ENCODE measurements at regions not wholly inside any gene's neighbourhood (a gene's known extent, or its start where the extent isn't known, plus 50 kb on each side); places are given as distances from the start of the nearest gene placed in this dataset.

DNA sequence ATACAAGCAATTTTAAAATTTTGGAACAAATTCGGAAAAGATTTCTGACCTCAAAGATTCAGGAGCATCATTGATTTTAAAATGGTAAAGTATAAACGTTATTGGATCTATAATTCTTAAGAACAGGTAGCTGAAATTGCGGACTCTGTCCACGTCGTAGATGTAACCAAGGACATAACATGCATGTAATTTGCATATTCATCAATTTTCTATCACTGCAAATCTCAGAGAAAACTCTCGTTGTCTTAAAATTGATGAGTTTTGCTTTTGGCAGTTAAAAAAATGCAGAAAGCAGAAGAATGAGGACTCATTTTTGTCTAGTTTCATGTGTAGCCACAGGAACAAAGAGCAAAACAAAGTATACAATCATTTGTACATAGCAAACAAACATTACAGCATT lies 1094.4 kb downstream of the SI start:
- no peaks in the 10 kb centered on the region for H3K27me3 ChIP-seq (ENCODE audit: insufficient read depth, low read length)
- no peaks in the 10 kb centered on the region for H3K9me3 ChIP-seq (ENCODE audit: insufficient read depth, low read depth, low read length)
- H3K9ac ChIP-seq (ENCODE audit: low read depth, low read length): no peak overlapping the region
- H3K27ac ChIP-seq (ENCODE audit: low read length): no peak overlapping the region
- no peaks in the 10 kb centered on the region for H3K4me1 ChIP-seq (ENCODE audit: insufficient read depth, low read length)
- no peaks in the 10 kb centered on the region for H3K36me3 ChIP-seq (ENCODE audit: insufficient read depth, low read depth, low read length)
- H3K4me3 ChIP-seq (ENCODE audit: low read length): no peak overlapping the region

DNA sequence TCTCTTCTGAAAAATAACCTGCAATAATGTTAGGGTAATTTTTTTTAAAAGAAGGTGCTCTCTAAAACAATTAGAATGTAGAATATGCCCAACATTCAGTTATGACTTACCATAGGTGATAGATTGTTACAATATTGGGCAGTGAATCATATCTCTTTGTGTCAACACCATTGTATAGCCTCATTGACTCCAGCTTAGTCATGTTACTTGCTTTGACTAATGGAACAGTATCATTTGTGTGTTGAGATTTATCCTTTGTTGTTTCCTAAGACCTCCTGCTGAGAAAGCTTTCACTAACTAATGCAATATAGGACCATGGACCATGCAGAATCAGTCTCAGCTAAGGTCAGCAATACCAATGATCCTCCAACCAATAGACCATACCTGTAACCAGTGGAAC lies 1106.4 kb downstream of the SI start:
- Histone ChIP-seq H3K9ac (ENCODE audit: low read depth, low read length) (no peak overlapping the region), H3K9me3 (ENCODE audit: insufficient read depth, low read depth, low read length) (no peaks in the 10 kb centered on the region), H3K27ac (ENCODE audit: low read length) (no peak overlapping the region), H3K4me1 (ENCODE audit: insufficient read depth, low read length) (no peaks in the 10 kb centered on the region), H3K36me3 (ENCODE audit: insufficient read depth, low read depth, low read length) (no peaks in the 10 kb centered on the region), H3K27me3 (ENCODE audit: insufficient read depth, low read length) (no peaks in the 10 kb centered on the region), H3K4me3 (ENCODE audit: low read length) (no peak overlapping the region)

DNA sequence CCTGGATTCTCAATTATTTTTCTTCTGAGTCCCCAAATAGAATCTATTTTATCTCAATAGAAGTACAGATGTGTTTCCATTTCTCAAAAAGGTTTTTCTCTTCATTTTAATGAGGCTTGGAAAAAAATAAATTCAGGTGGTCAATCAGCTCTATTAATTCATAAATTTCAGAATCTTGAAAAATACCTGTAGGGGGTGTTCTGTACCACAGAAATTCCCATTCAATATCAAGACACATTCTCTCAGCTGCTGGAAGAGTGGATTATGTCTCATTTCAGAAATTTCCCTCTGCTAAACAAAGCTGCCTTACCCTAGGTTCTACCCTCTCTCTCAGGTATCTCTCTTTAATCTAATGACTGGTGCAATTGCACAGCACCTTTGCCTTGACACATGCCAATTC lies 1121.2 kb downstream of the SI start:
- no peak overlapping the region for H3K9ac ChIP-seq (ENCODE audit: low read depth, low read length)
- H3K27ac ChIP-seq (ENCODE audit: low read length): no peak overlapping the region
- H3K36me3 ChIP-seq (ENCODE audit: insufficient read depth, low read depth, low read length): no peaks in the 10 kb centered on the region
- no peak overlapping the region for H3K4me3 ChIP-seq (ENCODE audit: low read length)
- no peaks in the 10 kb centered on the region for H3K27me3 ChIP-seq (ENCODE audit: insufficient read depth, low read length)
- H3K9me3 ChIP-seq (ENCODE audit: insufficient read depth, low read depth, low read length): no peaks in the 10 kb centered on the region
- H3K4me1 ChIP-seq (ENCODE audit: insufficient read depth, low read length): no peaks in the 10 kb centered on the region

GRCh38 chr3:163953526-163953925 lies 1124.8 kb downstream of the SI start:
- no peaks in the 10 kb centered on the region for H3K27me3 ChIP-seq (ENCODE audit: insufficient read depth, low read length)
- no peak overlapping the region for H3K9ac ChIP-seq (ENCODE audit: low read depth, low read length)
- H3K36me3 ChIP-seq (ENCODE audit: insufficient read depth, low read depth, low read length): no peaks in the 10 kb centered on the region
- H3K4me1 ChIP-seq (ENCODE audit: insufficient read depth, low read length): no peaks in the 10 kb centered on the region
- no peaks in the 10 kb centered on the region for H3K9me3 ChIP-seq (ENCODE audit: insufficient read depth, low read depth, low read length)
- no peak overlapping the region for H3K4me3 ChIP-seq (ENCODE audit: low read length)
- H3K27ac ChIP-seq (ENCODE audit: low read length): no peak overlapping the region

DNA sequence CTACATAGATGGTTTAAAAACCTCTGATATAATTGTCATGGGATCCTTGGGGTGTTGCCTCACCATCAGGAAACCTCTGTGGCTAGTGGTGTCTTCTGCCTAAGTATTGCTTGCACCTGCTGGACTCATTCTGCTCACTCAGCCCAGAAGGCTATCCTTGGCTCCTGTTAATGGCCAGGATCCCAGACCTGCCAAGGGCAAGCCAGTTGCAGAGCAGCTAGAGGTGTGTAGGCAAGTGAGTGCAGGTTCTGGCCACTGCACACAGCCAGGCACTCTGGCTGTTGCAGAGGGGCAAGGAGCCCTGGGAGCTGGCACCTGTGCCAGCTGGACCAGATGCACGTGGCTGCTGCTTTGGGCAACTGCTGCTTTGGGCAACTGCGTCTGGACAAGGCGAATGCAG lies 1125.8 kb downstream of the SI start:
- no peaks in the 10 kb centered on the region for H3K4me1 ChIP-seq (ENCODE audit: insufficient read depth, low read length)
- H3K36me3 ChIP-seq (ENCODE audit: insufficient read depth, low read depth, low read length): no peaks in the 10 kb centered on the region
- no peak overlapping the region for H3K4me3 ChIP-seq (ENCODE audit: low read length)
- H3K9me3 ChIP-seq (ENCODE audit: insufficient read depth, low read depth, low read length): no peaks in the 10 kb centered on the region
- no peaks in the 10 kb centered on the region for H3K27me3 ChIP-seq (ENCODE audit: insufficient read depth, low read length)
- H3K9ac ChIP-seq (ENCODE audit: low read depth, low read length): no peak overlapping the region
- no peak overlapping the region for H3K27ac ChIP-seq (ENCODE audit: low read length)

DNA sequence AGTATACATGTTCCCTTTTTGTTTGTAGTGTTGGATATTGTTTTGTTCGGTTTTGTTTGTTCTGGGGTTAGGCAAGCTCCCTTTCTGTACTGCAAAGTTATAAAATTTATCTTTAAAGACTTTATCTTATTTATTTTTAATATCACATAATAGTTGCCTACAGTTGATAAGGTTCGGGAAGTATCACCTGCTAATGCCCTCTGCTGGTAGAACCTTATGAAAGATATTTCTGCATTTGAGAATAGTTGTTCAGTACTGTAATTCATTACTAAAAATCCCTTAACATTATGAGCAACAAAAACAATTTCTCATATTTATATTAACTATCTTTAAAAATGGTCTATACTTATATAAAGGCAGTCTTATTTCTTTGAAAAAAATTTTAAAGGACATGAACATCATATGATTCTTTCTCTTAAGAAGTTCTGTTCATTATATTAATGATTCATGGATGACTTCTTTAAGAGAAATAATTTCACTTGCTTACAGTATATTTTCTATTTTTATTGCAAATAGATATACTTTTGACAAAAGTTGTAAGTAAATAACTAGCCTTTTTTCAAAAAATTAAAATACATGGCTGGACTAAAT lies 1126.8 kb downstream of the SI start:
- no peak overlapping the region for H3K4me3 ChIP-seq (ENCODE audit: low read length)
- no peaks in the 10 kb centered on the region for H3K9me3 ChIP-seq (ENCODE audit: insufficient read depth, low read depth, low read length)
- H3K36me3 ChIP-seq (ENCODE audit: insufficient read depth, low read depth, low read length): no peaks in the 10 kb centered on the region
- H3K9ac ChIP-seq (ENCODE audit: low read depth, low read length): no peak overlapping the region
- no peak overlapping the region for H3K27ac ChIP-seq (ENCODE audit: low read length)
- no peaks in the 10 kb centered on the region for H3K4me1 ChIP-seq (ENCODE audit: insufficient read depth, low read length)
- no peaks in the 10 kb centered on the region for H3K27me3 ChIP-seq (ENCODE audit: insufficient read depth, low read length)

DNA sequence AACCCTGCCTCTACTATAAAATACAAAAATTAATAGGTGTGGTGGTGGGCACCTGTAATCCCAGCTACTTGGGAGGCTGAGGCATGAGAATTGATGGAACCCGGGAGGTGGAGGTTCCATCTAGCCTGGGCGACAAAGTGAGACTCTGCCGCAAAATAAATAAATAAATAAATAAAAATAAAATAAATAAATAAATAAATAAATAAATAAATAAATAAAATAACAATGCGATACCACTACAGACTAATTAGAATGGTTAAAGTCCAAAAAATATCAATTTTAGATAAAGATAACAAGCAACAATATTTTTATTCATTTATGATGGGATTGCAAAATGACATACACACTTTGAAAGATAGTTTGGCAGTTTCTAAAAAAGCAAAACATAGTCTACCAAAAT lies 1131.5 kb downstream of the SI start:
- H3K4me1 ChIP-seq (ENCODE audit: insufficient read depth, low read length): no peaks in the 10 kb centered on the region
- H3K36me3 ChIP-seq (ENCODE audit: insufficient read depth, low read depth, low read length): no peaks in the 10 kb centered on the region
- peaks cover 5% of the 10 kb centered on the region; the same call in 1 of the 2 replicates for H3K9me3 ChIP-seq (ENCODE audit: insufficient read depth, low read depth, low read length)
- H3K9ac ChIP-seq (ENCODE audit: low read depth, low read length): no peak overlapping the region
- no peak overlapping the region for H3K4me3 ChIP-seq (ENCODE audit: low read length)
- no peak overlapping the region for H3K27ac ChIP-seq (ENCODE audit: low read length)
- no peaks in the 10 kb centered on the region for H3K27me3 ChIP-seq (ENCODE audit: insufficient read depth, low read length)

DNA sequence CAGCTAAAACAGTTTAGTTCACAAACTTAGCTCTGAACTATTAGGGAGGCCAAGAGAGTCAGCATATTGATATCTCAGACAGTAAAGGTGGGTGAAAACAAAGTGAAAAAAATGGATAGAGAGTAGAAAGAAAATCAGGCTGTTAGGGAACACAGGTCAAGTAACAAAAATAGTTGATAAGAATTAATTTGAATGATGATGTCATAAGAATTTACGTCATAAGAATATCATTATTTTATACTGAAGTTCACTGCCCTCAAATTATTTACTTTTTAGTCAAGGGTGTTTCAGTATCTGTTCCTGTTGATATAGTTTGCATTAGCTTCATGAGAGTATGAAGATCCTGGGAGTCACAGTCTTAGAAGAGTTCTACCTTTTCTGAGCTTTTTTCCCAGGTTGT lies 1134.6 kb downstream of the SI start:
- Histone ChIP-seq H3K27ac (ENCODE audit: low read length) (no peak overlapping the region), H3K9ac (ENCODE audit: low read depth, low read length) (no peak overlapping the region), H3K4me3 (ENCODE audit: low read length) (no peak overlapping the region), H3K27me3 (ENCODE audit: insufficient read depth, low read length) (no peaks in the 10 kb centered on the region), H3K4me1 (ENCODE audit: insufficient read depth, low read length) (no peaks in the 10 kb centered on the region), H3K9me3 (ENCODE audit: insufficient read depth, low read depth, low read length) (peaks cover 5% of the 10 kb centered on the region; the same call in 1 of the 2 replicates), H3K36me3 (ENCODE audit: insufficient read depth, low read depth, low read length) (no peaks in the 10 kb centered on the region)

DNA sequence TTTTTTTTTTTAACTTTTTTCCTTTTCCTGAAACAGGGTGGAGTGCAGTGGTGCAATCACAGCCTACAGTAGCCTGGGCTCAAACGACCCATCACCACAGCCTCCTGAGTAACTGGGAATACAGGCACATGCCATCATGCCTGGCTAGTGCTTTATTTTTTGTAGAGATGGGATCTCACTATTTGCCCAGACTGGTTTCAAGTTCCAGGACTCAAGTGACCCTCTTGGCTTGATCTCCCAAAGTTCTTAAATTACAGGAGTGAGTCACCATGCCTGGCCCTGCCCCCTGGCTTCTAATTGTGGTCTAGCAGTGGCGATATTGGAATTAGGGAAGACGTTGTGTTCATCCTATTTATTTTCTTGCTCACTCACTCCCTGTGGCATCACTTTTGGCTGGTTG lies 1138.4 kb downstream of the SI start:
- H3K27me3 ChIP-seq (ENCODE audit: insufficient read depth, low read length): no peaks in the 10 kb centered on the region
- H3K9me3 ChIP-seq (ENCODE audit: insufficient read depth, low read depth, low read length): peaks cover 4% of the 10 kb centered on the region; the same call in 1 of the 2 replicates
- H3K4me1 ChIP-seq (ENCODE audit: insufficient read depth, low read length): no peaks in the 10 kb centered on the region
- H3K4me3 ChIP-seq (ENCODE audit: low read length): no peak overlapping the region
- no peaks in the 10 kb centered on the region for H3K36me3 ChIP-seq (ENCODE audit: insufficient read depth, low read depth, low read length)
- no peak overlapping the region for H3K9ac ChIP-seq (ENCODE audit: low read depth, low read length)
- H3K27ac ChIP-seq (ENCODE audit: low read length): no peak overlapping the region

- no peak overlapping the region for H3K9ac ChIP-seq (ENCODE audit: low read depth, low read length)
- no peak overlapping the region for H3K27ac ChIP-seq (ENCODE audit: low read length)
- no peaks in the 10 kb centered on the region for H3K27me3 ChIP-seq (ENCODE audit: insufficient read depth, low read length)
- H3K4me3 ChIP-seq (ENCODE audit: low read length): no peak overlapping the region
- no peaks in the 10 kb centered on the region for H3K36me3 ChIP-seq (ENCODE audit: insufficient read depth, low read depth, low read length)
- no peaks in the 10 kb centered on the region for H3K9me3 ChIP-seq (ENCODE audit: insufficient read depth, low read depth, low read length)
- no peaks in the 10 kb centered on the region for H3K4me1 ChIP-seq (ENCODE audit: insufficient read depth, low read length)
These were observed 1141.8 kb downstream of the SI start for GRCh38 chr3:163936543-163936942.

DNA sequence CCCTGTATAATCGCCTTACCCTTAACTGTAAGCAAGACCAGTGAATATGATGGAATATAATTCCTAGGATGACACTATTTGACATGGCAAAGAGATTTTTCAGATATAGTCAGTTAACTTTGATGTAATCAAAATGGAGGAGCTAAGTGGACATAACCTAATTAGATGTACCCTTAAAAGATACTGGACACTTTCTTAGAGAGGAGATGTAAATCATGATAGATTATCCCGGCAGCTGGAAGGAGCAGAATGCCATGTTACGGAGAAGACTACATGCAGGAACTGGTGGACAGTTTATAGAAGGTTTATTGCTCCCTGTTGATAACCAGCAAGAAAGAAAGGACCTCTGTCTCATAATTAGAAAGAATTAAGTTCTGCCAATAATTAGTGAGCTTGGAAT lies 1142.9 kb downstream of the SI start:
- H3K9ac ChIP-seq (ENCODE audit: low read depth, low read length): no peak overlapping the region
- H3K27ac ChIP-seq (ENCODE audit: low read length): no peak overlapping the region
- H3K9me3 ChIP-seq (ENCODE audit: insufficient read depth, low read depth, low read length): no peaks in the 10 kb centered on the region
- no peaks in the 10 kb centered on the region for H3K4me1 ChIP-seq (ENCODE audit: insufficient read depth, low read length)
- no peak overlapping the region for H3K4me3 ChIP-seq (ENCODE audit: low read length)
- H3K27me3 ChIP-seq (ENCODE audit: insufficient read depth, low read length): no peaks in the 10 kb centered on the region
- H3K36me3 ChIP-seq (ENCODE audit: insufficient read depth, low read depth, low read length): no peaks in the 10 kb centered on the region

- Histone ChIP-seq H3K9ac (ENCODE audit: low read depth, low read length) (no peak overlapping the region), H3K27ac (ENCODE audit: low read length) (no peak overlapping the region), H3K4me3 (ENCODE audit: low read length) (no peak overlapping the region)
These were observed 1149.1 kb downstream of the SI start for GRCh38 chr3:163929069-163929652.

More at GRCh38 chr3:163929069-163929652, 1149.1 kb downstream of the SI start:
- no peaks in the 10 kb centered on the region for H3K9me3 ChIP-seq (ENCODE audit: insufficient read depth, low read depth, low read length)
- H3K36me3 ChIP-seq (ENCODE audit: insufficient read depth, low read depth, low read length): no peaks in the 10 kb centered on the region
- peaks cover 3% of the 10 kb centered on the region; the same call in 1 of the 2 replicates for H3K4me1 ChIP-seq (ENCODE audit: insufficient read depth, low read length)
- H3K27me3 ChIP-seq (ENCODE audit: insufficient read depth, low read length): no peaks in the 10 kb centered on the region

Data from iPS-20b (cell line).